Right kidney (tissue), 1 donor: ENCODE measurements at regions not wholly inside any gene's neighbourhood (a gene's known extent, or its start where the extent isn't known, plus 50 kb on each side); places are given as distances from the start of the nearest gene placed in this dataset.

Source experiments
- DNase-seq: peaks from one replicate; pipeline ENCODE4 v3.0.0-alpha.2; 2016

- DNase-seq: no peak
Observed at GRCh38 chr5:61796773-61797172, 464.7 kb downstream of the ZSWIM6 start.

DNA sequence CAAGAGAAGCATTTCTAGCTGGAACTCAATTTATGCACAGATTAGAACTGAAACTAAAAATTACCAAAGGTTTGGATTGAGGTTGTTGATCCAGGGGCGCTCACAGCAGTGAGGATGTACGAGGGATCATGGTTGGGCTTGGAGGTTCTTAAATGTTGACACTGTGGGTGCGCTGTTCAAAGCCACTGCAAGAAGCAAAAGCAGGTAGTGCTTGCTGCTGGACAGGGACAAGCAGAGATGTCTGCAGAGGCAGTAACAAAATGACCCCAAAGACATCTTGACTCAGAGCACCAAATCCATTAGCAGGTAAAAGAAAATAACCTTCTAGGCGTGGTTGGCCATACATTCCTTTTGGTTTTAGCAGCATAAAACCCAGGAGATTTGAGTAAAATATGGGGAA lies 468.4 kb downstream of the ZSWIM6 start:
- DNase-seq: no peak

- DNase-seq: no peak
Observed at GRCh38 chr5:61801174-61801573, 469.1 kb downstream of the ZSWIM6 start.

- no peak for DNase-seq
Observed at GRCh38 chr5:61802456-61802855, 470.4 kb downstream of the ZSWIM6 start.

DNA sequence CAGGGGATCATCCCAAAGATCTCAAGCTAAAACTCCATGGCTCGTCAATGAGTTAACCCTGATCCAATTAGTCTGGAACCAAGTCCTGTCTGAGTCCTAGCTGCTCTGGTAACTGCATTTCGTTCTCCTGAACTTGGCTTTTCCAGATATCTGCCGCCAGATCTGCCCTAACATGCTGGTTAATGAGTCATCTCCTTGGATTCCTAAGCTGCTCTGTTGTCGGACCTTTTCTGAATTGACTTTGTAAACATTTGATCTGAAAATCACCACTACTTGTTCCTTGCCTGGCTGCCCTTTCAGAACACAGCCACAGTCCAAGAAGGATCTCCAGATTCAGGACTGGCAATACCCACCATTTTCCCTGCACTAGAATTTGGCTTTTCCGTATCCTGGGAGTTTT lies 473.0 kb downstream of the ZSWIM6 start:
- DNase-seq: no peak

GRCh38 chr5:61806491-61807020 lies 474.5 kb downstream of the ZSWIM6 start:
- no peak for DNase-seq

GRCh38 chr5:61808091-61808490 lies 476.0 kb downstream of the ZSWIM6 start:
- DNase-seq: no peak

GRCh38 chr5:61808909-61809308 lies 476.9 kb downstream of the ZSWIM6 start:
- DNase-seq: no peak

GRCh38 chr5:61809651-61810050 lies 477.6 kb downstream of the ZSWIM6 start:
- DNase-seq: no peak

- DNase-seq: no peak
Observed at GRCh38 chr5:61811052-61811451, 479.0 kb downstream of the ZSWIM6 start.

DNA sequence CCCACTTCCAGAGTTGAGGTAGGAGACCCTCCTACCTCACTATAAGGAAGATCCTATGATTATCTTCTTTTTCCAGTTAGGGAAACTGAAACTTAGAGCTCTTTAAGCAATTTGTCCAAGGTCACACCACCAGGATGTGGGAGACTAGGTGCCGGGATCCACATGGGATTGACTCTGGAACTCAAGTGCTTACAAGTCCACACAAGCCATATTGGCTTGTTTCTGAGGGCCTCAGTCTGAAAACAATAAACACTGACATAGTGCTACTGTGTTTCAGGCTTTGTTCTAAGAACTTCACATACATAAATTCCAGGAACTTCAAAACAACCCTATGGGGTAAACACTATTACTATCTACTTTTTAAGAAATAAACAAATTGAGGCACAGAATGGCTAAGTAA lies 481.3 kb downstream of the ZSWIM6 start:
- DNase-seq: no peak

DNA sequence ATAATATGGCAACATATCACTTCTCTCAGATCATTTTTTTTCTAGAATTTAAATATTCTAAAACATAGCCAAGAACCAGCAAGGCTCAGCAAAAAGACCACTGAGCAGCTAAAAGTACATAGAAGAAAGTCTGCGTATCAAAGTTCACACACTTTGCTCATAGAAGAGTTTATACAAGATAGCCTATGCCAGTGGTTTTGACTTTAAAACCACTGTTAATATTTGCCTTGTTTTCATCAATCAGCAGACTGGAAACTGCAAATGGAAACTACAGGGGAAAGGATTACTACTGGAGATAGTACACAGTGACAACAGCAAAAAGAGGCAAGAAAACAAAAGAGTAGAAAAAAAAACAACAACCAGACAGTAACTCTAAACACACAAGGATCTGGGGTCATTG lies 483.3 kb downstream of the ZSWIM6 start:
- no peak for DNase-seq

GRCh38 chr5:61816146-61816545 lies 484.1 kb downstream of the ZSWIM6 start:
- DNase-seq: no peak

- no peak for DNase-seq
Observed at GRCh38 chr5:61816585-61817450, 484.8 kb downstream of the ZSWIM6 start.

- DNase-seq: peak; percentile 30
Observed at GRCh38 chr5:61817472-61818326, 485.6 kb downstream of the ZSWIM6 start.

- no peak for DNase-seq
Observed at GRCh38 chr5:61820836-61821235, 485.2 kb upstream of the KIF2A start.

- DNase-seq: no peak
Observed at GRCh38 chr5:61821561-61821960, 484.4 kb upstream of the KIF2A start.

DNA sequence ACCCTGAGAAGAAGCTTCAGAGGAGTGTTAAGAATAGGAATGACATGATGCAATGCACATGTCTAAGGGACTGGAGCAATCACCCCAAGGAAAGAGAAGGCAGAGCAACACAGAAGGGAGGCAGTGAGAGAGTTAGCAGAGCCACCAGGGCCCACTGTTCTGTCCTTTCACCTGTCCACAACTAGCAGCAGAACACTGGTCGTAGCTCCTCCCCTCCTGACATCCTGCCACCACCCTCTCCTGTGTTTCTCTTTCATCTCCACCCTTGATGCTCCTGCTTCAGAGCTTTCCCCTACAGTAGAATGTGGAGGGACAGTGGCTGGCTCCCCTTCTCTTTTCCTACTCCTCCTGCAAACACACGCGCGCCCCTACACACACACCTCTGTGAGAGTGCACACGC lies 483.4 kb upstream of the KIF2A start:
- no peak for DNase-seq

DNA sequence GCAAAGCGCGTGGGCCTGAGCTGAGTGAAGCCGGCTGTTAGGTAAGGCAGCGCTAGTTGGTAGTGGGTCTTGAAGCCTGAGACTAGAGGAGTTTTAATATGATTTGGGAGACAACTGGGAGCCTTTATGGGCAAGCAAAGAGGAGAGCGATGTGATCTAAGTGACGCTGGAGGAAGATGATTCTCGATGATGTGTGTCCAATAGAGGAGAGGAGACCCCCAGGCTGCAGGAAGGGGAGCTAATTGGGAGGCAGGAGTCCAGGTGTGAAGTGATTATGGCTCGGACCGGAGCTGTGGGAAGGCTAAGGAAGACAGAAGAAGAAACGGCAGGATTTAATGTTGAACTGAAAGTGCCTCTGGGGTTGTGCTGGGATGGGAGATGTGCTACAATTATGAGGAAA lies 482.9 kb upstream of the KIF2A start:
- DNase-seq: no peak

GRCh38 chr5:61823781-61824180 lies 482.2 kb upstream of the KIF2A start:
- DNase-seq: no peak

DNA sequence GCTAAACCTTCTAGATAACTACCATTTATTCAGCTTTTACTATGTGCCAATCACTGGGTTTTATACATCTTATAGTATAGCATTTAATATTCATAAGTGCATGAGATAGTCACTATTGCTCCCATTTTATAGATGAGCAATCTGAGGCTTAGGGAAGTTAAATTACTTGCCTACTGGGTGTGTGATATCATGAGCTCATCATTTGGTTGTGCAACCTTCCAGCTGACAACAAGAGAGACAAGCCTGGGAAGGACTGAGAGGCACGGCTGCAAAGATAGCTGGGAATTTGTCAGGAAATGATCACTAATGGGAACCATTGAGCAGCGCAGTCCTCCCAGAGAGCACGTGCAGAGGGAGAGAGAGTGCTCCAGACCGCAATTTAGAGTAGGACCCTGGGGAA lies 481.6 kb upstream of the KIF2A start:
- DNase-seq: no peak

DNA sequence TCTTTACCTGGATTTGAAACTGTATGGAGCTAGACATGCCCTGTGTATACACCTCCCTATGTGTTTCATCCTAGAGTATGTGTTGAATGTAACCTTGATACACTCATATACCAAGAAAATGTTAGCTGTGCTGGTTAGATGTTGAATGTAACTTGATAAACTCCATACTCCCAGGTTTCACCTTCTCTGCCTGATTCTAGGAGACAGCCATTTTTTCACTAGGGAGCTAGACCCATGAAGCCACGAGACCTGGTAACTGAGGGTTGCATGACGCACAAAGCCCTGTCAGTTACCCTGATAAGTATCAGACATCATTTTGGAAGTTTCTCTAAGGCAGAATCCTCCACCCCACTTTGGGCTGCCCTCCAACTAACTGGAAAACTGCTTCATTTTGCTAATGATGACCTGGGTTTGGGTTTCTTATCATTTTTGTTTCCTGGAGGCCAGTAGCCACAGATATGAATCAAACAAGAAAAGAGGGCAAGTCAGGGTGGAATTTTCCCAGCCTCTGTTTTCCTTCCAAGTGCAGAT lies 478.5 kb upstream of the KIF2A start:
- no peak for DNase-seq

- DNase-seq: no peak
Observed at GRCh38 chr5:61828856-61829255, 477.1 kb upstream of the KIF2A start.
